ENCODE measurements at regions not wholly inside any gene's neighbourhood (a gene's known extent, or its start where the extent isn't known, plus 50 kb on each side); places are given as distances from the start of the nearest gene placed in this dataset.

GRCh38 chr2:64313398-64313723 lies 140.6 kb upstream of the LGALSL start:
- DNase-seq (ENCODE audit: low read depth in 1 of 2, low spot score in 1 of 2) = no peak

DNA sequence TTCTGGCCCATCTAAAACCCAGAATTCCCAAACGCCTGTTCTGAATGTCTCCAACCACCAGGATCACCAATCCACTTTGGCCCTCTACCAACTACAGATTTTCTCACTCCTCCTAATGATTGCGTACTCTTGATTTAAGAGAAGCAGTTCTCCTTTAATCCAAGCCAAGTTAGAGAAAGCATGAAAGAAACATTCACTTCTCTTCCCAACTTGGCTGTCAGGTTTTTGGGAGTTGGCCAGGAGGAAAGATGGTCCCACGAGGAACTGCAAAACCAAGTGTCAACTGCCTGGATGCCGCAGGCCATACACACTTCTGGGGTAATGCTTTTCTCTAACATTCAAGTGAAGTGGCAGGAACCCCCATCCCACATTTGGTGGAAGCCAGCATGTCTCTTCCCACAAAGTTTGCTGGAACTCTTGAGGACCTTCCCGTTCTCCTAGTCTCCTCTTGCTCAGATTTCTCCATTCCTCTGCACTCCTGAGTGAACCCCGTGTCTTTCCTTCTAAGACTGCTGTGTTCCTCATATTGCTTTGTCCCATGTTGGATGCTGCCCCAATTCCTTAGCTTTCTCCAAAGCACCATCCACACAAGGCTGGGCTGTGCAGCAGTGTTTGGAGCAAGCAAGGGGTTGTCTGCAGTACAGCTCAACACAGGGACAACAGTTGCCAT lies 138.5 kb upstream of the LGALSL start:
- no peak for DNase-seq (ENCODE audit: low read depth in 1 of 2, low spot score in 1 of 2)

GRCh38 chr2:64317707-64318475 lies 136.1 kb upstream of the LGALSL start:
- DNase-seq (ENCODE audit: low read depth in 1 of 2, low spot score in 1 of 2) = no peak

DNA sequence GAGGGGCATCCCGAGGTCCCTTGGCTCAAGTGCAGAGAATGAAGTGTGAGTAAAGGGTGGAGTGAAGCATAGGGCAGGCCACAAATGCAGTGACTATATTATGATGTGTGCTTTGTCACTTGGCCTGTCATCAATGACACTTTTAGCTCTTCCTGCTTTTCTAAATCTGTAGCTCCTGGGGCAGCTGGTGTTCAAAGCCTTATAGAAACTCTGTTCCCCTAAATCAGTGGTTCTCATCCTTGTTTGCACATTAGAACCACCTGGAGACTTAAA lies 135.6 kb upstream of the LGALSL start:
- DNase-seq (ENCODE audit: low read depth in 1 of 2, low spot score in 1 of 2) = no peak

GRCh38 chr2:64319896-64320295 lies 134.1 kb upstream of the LGALSL start:
- DNase-seq (ENCODE audit: low read depth in 1 of 2, low spot score in 1 of 2) = no peak

DNA sequence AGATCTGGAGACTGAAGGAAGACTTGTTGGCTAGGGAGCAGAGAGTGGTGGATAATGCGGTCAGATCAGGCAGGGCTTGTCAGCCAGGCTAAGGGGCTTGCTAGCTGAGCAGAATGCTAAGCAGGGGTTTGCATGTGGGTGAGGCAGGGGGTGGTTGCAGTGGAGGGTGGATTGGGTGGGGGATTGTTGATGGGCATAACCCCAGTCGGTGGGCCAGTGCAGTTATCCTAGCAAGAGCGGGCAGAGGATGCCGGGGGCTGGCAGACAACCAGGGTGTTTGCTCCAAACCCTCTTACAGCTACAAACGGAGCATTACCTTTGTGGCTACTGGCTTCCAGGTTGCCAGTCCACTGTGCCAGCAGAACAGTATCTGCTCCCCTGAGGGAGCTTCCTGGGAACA lies 131.5 kb upstream of the LGALSL start:
- DNase-seq (ENCODE audit: low read depth in 1 of 2, low spot score in 1 of 2) = no peak

DNA sequence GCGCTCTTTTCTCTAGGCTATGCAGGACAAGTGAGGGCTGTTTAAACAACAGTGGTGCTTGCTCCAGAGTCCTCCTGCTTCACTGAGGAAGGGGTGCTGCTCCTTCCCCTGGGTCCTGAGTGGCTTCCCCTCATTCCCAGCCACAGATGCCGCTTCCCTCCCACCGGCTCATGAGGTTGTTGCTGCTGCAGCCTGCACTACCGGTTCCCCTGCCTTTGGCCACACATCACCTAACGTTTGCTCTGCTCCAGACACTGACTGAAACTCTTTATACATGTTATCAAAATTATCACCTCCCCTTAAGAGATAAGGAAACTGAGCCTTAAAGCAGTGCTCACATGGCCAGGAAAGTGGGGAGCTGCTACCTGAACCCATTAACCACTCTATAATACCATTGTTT lies 130.8 kb upstream of the LGALSL start:
- DNase-seq (ENCODE audit: low read depth in 1 of 2, low spot score in 1 of 2) = no peak

DNA sequence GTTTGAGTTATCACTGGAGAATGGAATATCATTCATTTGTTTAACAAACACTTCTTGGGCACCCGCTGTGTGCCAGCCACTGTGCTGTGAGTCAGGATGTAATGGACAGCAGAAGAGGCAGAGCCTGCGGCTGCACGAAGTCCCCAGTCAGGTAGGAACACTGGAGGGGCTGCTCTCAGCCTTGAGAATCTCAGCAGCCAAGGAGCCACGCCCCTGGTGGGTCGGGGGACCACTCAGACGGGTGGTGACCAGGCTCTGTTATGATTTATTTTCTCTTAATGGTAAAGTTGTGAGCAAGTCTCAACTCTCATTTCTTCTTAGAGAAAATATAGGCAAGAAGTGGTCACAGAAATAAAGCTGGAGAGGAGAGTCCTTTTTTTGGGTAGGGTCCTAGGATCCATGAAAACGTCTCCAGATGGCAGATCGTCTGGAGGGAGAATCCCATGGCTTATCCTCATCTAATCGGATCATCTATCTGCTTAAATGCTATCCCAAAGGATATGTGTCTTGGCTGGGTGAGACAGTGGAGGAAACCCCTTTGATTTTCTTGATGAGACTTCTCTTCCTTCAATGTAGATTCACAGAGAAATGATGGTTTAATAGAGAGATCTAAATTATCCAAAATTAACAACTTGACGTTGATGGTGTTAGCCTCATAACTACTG lies 129.1 kb upstream of the LGALSL start:
- no peak for DNase-seq (ENCODE audit: low read depth in 1 of 2, low spot score in 1 of 2)

DNA sequence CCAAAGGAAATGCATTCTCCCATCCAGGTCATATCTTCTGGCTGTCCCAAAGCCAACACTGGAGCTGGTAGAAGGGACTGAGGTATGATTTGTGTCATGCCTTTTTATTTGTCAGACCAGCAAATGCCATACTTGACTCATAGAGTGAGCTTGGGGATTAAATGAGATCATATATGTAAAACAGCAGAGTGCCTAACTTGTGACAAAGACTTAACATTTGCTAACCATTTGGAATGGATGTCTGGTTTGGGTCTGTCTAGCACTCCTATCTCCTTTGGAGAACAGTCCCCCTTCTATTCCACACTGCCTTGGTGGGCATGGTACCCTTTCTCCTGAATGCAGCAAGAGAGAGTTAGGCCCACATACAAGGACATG lies 128.5 kb upstream of the LGALSL start:
- DNase-seq (ENCODE audit: low read depth in 1 of 2, low spot score in 1 of 2) = no peak

GRCh38 chr2:64325852-64326577 lies 127.9 kb upstream of the LGALSL start:
- peak in 1 of 2 donors; percentile 19 for DNase-seq (ENCODE audit: low read depth in 1 of 2, low spot score in 1 of 2)

GRCh38 chr2:64326578-64327050 lies 127.3 kb upstream of the LGALSL start:
- no peak for DNase-seq (ENCODE audit: low read depth in 1 of 2, low spot score in 1 of 2)

- no peak for DNase-seq (ENCODE audit: low read depth in 1 of 2, low spot score in 1 of 2)
Observed at GRCh38 chr2:64327129-64327509, 126.8 kb upstream of the LGALSL start.

GRCh38 chr2:64327510-64328414 lies 126.2 kb upstream of the LGALSL start:
- peak; percentile 22 to 37 for DNase-seq (ENCODE audit: low read depth in 1 of 2, low spot score in 1 of 2)

DNA sequence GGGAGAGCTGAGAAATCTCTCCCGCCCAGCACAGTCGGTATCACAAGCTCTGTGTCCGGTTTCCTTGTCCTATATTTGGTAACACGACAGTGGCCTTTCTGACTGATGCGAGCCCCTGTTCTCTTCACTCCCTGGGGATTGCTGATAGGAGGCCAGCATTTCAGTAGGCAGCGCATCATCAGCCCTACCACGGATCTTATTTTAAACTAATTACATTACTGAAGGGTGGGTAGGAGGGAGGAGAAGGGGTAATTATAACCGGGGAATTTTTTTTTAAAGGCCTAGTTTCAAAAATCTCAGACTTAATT lies 125.6 kb upstream of the LGALSL start:
- DNase-seq (ENCODE audit: low read depth in 1 of 2, low spot score in 1 of 2) = no peak

DNA sequence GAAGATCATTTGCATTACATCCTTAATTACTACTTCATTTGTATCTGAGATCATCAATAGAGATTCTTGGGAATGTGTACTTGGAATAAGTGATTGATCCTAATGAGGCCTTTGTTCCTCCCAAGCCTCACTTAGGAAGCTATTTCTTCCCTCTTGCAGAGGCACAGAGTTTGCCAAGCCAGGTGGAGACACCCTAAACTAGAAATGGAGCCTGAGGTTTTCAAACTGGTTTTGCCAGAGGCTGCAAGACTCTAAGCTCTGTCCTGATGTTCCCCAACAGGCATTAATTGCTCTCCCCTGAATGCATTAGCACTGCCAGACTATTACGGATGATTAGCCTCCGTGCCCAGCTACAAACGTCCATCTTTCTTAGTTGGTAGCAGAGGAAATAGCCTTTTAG lies 125.2 kb upstream of the LGALSL start:
- DNase-seq (ENCODE audit: low read depth in 1 of 2, low spot score in 1 of 2) = no peak

DNA sequence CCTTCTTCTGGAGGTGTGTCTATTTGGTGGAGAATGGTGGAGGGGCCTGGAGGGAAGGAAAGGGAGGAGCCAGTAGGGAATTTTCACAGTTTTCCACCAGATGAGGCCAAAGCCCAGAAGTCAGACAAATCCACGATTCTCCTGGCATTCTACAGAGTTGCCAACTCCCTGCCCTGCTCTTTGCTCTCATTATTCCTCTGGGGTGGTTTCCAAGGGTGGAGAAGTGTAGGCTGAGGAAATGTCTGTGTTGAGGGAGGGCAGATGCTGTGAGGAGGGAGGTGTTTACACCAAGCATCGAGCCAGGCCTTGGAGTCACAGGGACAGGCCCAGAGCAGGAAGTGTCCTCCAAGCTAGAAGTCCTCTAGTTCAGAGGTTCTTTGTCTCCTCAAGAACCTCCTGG lies 124.1 kb upstream of the LGALSL start:
- DNase-seq (ENCODE audit: low read depth in 1 of 2, low spot score in 1 of 2) = no peak

- DNase-seq (ENCODE audit: low read depth in 1 of 2, low spot score in 1 of 2) = peak; percentile 52 to 57
Observed at GRCh38 chr2:64330281-64331113, 123.5 kb upstream of the LGALSL start.

GRCh38 chr2:64331114-64331645 lies 122.8 kb upstream of the LGALSL start:
- no peak for DNase-seq (ENCODE audit: low read depth in 1 of 2, low spot score in 1 of 2)

GRCh38 chr2:64331849-64332699 lies 121.9 kb upstream of the LGALSL start:
- DNase-seq (ENCODE audit: low read depth in 1 of 2, low spot score in 1 of 2) = no peak
